Mammary epithelial cell (primary cell): ENCODE measurements at regions not wholly inside any gene's neighbourhood (a gene's known extent, or its start where the extent isn't known, plus 50 kb on each side); places are given as distances from the start of the nearest gene placed in this dataset.

ENCODE experiments used
- EZH2 ChIP-seq: IDR thresholded peaks from 2 replicates; pipeline ENCODE4 v1.6.1; 2012; ENCODE audit warnings: low read length, inconsistent platforms, borderline replicate concordance
- TF ChIP-seq, protein P1 (sequence below), 2 donors: IDR thresholded peaks in 1 of 2; conservative IDR thresholded peaks in 1 of 2; 2 replicates each; pipeline ENCODE4 v1.5.1; 2011 to 2012; ENCODE audit warnings: inconsistent platforms in 2 of 2, low read length in 2 of 2, mild to moderate bottlenecking in 2 of 2, control low read depth in 1 of 2, low read depth in 1 of 2; ENCODE audit not compliant: insufficient read depth in 1 of 2; ENCODE audit errors: extremely low read depth in 1 of 2

DNA sequence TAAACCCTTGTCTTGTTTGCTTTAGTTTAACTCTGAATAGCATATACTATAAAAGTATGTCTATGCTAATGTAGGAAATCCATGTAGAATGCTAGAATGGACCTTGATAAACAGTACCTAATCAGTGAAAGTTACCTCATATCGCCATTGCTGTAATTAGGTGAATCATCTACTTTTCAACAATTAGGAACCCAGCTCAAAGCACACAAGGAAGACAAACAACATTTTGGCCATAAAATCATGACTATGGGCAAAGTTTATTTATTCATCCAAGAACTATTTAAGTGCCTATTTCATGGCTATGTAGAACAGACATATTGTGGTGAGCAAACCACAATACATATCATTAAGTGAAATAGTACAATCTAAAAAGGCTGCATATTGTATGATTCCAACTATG lies 1043.2 kb downstream of the BRINP3 start:
- TF ChIP-seq, protein P1, sequence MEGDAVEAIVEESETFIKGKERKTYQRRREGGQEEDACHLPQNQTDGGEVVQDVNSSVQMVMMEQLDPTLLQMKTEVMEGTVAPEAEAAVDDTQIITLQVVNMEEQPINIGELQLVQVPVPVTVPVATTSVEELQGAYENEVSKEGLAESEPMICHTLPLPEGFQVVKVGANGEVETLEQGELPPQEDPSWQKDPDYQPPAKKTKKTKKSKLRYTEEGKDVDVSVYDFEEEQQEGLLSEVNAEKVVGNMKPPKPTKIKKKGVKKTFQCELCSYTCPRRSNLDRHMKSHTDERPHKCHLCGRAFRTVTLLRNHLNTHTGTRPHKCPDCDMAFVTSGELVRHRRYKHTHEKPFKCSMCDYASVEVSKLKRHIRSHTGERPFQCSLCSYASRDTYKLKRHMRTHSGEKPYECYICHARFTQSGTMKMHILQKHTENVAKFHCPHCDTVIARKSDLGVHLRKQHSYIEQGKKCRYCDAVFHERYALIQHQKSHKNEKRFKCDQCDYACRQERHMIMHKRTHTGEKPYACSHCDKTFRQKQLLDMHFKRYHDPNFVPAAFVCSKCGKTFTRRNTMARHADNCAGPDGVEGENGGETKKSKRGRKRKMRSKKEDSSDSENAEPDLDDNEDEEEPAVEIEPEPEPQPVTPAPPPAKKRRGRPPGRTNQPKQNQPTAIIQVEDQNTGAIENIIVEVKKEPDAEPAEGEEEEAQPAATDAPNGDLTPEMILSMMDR (conservative IDR thresholded peaks at IDR 0.05 in 1 of 2, IDR thresholded peaks at IDR 0.05 in 1 of 2; ENCODE audit: extremely low read depth in 1 of 2, insufficient read depth in 1 of 2, low read depth in 1 of 2, low read length in 2 of 2) = no peak
- no peak for TF ChIP-seq EZH2
